Stimulated activated naive B cell treated with anti-CD40 and anti-IgM and Interleukin-4, amounts not matched to agents 10 μg/mL and 1 μg/mL and 100 μg/mL, for 72 hours (primary cell): ENCODE measurements at regions not wholly inside any gene's neighbourhood (a gene's known extent, or its start where the extent isn't known, plus 50 kb on each side); places are given as distances from the start of the nearest gene placed in this dataset.

Experiments used
- ATAC-seq, 2 donors: fragments of 150-1000 bp; cut with Tn5 transposase; replicated peaks; 2 replicates each; pipeline ENCODE4 v1.10.0; 2021; ENCODE audit warnings: moderate library complexity in 1 of 2
- DNase-seq: peaks from one replicate; pipeline ENCODE4 v3.0.0; 2021
- H3K27ac Mint-ChIP-seq: one replicate; pipeline ENCODE4 v1.8.0; 2022; ENCODE audit warnings: mild to moderate bottlenecking, mixed read lengths
- H3K27me3 Mint-ChIP-seq, 2 donors: one replicate each; pipeline ENCODE4 v1.8.0; 2022; ENCODE audit warnings: mixed read lengths in 2 of 2
- H3K36me3 Mint-ChIP-seq, 2 donors: one replicate each; pipeline ENCODE4 v1.8.0; 2022; ENCODE audit warnings: mixed read lengths in 2 of 2, mild to moderate bottlenecking in 1 of 2
- H3K4me1 Mint-ChIP-seq, 2 donors: one replicate each; pipeline ENCODE4 v1.8.0; 2022; ENCODE audit warnings: mixed read lengths in 2 of 2, mild to moderate bottlenecking in 1 of 2
- H3K4me3 Mint-ChIP-seq, 2 donors: one replicate each; pipeline ENCODE4 v1.8.0; 2022; ENCODE audit warnings: mild to moderate bottlenecking in 2 of 2, mixed read lengths in 2 of 2, moderate library complexity in 1 of 2
- H3K9me3 Mint-ChIP-seq, 2 donors: one replicate each; pipeline ENCODE4 v1.8.0; 2022; ENCODE audit warnings: mixed read lengths in 2 of 2, mild to moderate bottlenecking in 1 of 2

GRCh38 chr6:111972745-111973117 is 81.2 kb upstream of the CCN6 start:
- Mint-ChIP-seq H3K36me3 (no peaks in the 10 kb centered on the region), H3K4me1 (no peaks in the 10 kb centered on the region)

GRCh38 chr6:111973118-111973761 is 80.7 kb upstream of the CCN6 start:
- Mint-ChIP-seq H3K4me3 (no peak overlapping the region), H3K27ac (no peak overlapping the region), H3K9me3 (no peaks in the 10 kb centered on the region), H3K27me3 (peaks cover 13 to 17% of the 10 kb centered on the region in 2 donors), H3K4me1 (no peaks in the 10 kb centered on the region), H3K36me3 (no peaks in the 10 kb centered on the region)
- ATAC-seq: no peak
- no peak for DNase-seq

More at GRCh38 chr6:111972745-111973117, 81.2 kb upstream of the CCN6 start:
- no peaks in the 10 kb centered on the region for H3K9me3 Mint-ChIP-seq
- peaks cover 13 to 22% of the 10 kb centered on the region in 2 donors for H3K27me3 Mint-ChIP-seq
- no peak overlapping the region for H3K4me3 Mint-ChIP-seq
- ATAC-seq: no peak
- H3K27ac Mint-ChIP-seq: no peak overlapping the region
- no peak for DNase-seq

GRCh38 chr6:111973927-111974639 is 79.8 kb upstream of the CCN6 start:
- H3K4me3 Mint-ChIP-seq: no peak overlapping the region
- no peaks in the 10 kb centered on the region for H3K9me3 Mint-ChIP-seq
- peaks cover 13 to 24% of the 10 kb centered on the region in 2 donors for H3K27me3 Mint-ChIP-seq
- H3K27ac Mint-ChIP-seq: no peak overlapping the region
- no peaks in the 10 kb centered on the region for H3K4me1 Mint-ChIP-seq
- no peaks in the 10 kb centered on the region for H3K36me3 Mint-ChIP-seq
- no peak for DNase-seq
- ATAC-seq: no peak

- ATAC-seq: no peak
- H3K4me1 Mint-ChIP-seq: no peaks in the 10 kb centered on the region
Observed at GRCh38 chr6:111975466-111975865, 78.4 kb upstream of the CCN6 start.

GRCh38 chr6:111976139-111976538 is 77.8 kb upstream of the CCN6 start:
- H3K4me1 Mint-ChIP-seq: no peaks in the 10 kb centered on the region
- H3K36me3 Mint-ChIP-seq: no peaks in the 10 kb centered on the region
- H3K9me3 Mint-ChIP-seq: no peaks in the 10 kb centered on the region
- no peak overlapping the region for H3K4me3 Mint-ChIP-seq
- no peak for DNase-seq
- no peak for ATAC-seq
- no peak overlapping the region for H3K27ac Mint-ChIP-seq
- peaks cover 22 to 28% of the 10 kb centered on the region in 2 donors for H3K27me3 Mint-ChIP-seq

More at GRCh38 chr6:111975466-111975865, 78.4 kb upstream of the CCN6 start:
- H3K4me3 Mint-ChIP-seq: no peak overlapping the region
- no peaks in the 10 kb centered on the region for H3K9me3 Mint-ChIP-seq
- DNase-seq: no peak
- H3K27me3 Mint-ChIP-seq: peaks cover 22 to 28% of the 10 kb centered on the region in 2 donors
- H3K27ac Mint-ChIP-seq: no peak overlapping the region
- no peaks in the 10 kb centered on the region for H3K36me3 Mint-ChIP-seq

- no peak overlapping the region for H3K27ac Mint-ChIP-seq
- H3K9me3 Mint-ChIP-seq: no peaks in the 10 kb centered on the region
- DNase-seq (no peak), ATAC-seq (no peak)
- no peaks in the 10 kb centered on the region for H3K4me1 Mint-ChIP-seq
- H3K4me3 Mint-ChIP-seq: no peak overlapping the region
- peaks cover 22 to 24% of the 10 kb centered on the region in 2 donors for H3K27me3 Mint-ChIP-seq
- H3K36me3 Mint-ChIP-seq: no peaks in the 10 kb centered on the region
Observed at GRCh38 chr6:111978532-111979149, 75.3 kb upstream of the CCN6 start.

GRCh38 chr6:111979633-111980032 is 74.3 kb upstream of the CCN6 start:
- DNase-seq (no peak), ATAC-seq (no peak)

GRCh38 chr6:111980143-111980542 is 73.8 kb upstream of the CCN6 start:
- H3K36me3 Mint-ChIP-seq: no peaks in the 10 kb centered on the region
- H3K27ac Mint-ChIP-seq: no peak overlapping the region
- DNase-seq (no peak), ATAC-seq (no peak)
- H3K4me1 Mint-ChIP-seq: no peaks in the 10 kb centered on the region
- H3K9me3 Mint-ChIP-seq: no peaks in the 10 kb centered on the region
- no peak overlapping the region for H3K4me3 Mint-ChIP-seq
- peaks cover 17 to 24% of the 10 kb centered on the region in 2 donors for H3K27me3 Mint-ChIP-seq

More at GRCh38 chr6:111979633-111980032, 74.3 kb upstream of the CCN6 start:
- no peak overlapping the region for H3K27ac Mint-ChIP-seq
- H3K4me3 Mint-ChIP-seq: no peak overlapping the region
- peaks cover 20 to 24% of the 10 kb centered on the region in 2 donors for H3K27me3 Mint-ChIP-seq
- H3K36me3 Mint-ChIP-seq: no peaks in the 10 kb centered on the region
- H3K9me3 Mint-ChIP-seq: no peaks in the 10 kb centered on the region
- H3K4me1 Mint-ChIP-seq: no peaks in the 10 kb centered on the region

- Mint-ChIP-seq H3K4me1 (no peaks in the 10 kb centered on the region), H3K9me3 (no peaks in the 10 kb centered on the region), H3K27ac (no peak overlapping the region), H3K27me3 (peaks cover 15 to 23% of the 10 kb centered on the region in 2 donors), H3K36me3 (no peaks in the 10 kb centered on the region), H3K4me3 (no peak overlapping the region)
- DNase-seq: no peak
- no peak for ATAC-seq
Observed at GRCh38 chr6:111980971-111981840, 72.7 kb upstream of the CCN6 start.

- H3K27ac Mint-ChIP-seq: no peak overlapping the region
- H3K27me3 Mint-ChIP-seq: peaks cover 9 to 19% of the 10 kb centered on the region in 2 donors
- H3K4me1 Mint-ChIP-seq: no peaks in the 10 kb centered on the region
- H3K9me3 Mint-ChIP-seq: no peaks in the 10 kb centered on the region
- no peak overlapping the region for H3K4me3 Mint-ChIP-seq
- DNase-seq: no peak
- H3K36me3 Mint-ChIP-seq: no peaks in the 10 kb centered on the region
- ATAC-seq: no peak
Observed at GRCh38 chr6:111982681-111983080, 71.2 kb upstream of the CCN6 start.

GRCh38 chr6:111983193-111983592 is 70.7 kb upstream of the CCN6 start:
- no peak overlapping the region for H3K27ac Mint-ChIP-seq
- no peaks in the 10 kb centered on the region for H3K9me3 Mint-ChIP-seq
- no peaks in the 10 kb centered on the region for H3K4me1 Mint-ChIP-seq
- peaks cover 9 to 19% of the 10 kb centered on the region in 2 donors for H3K27me3 Mint-ChIP-seq
- ATAC-seq: no peak
- no peaks in the 10 kb centered on the region for H3K36me3 Mint-ChIP-seq
- no peak overlapping the region for H3K4me3 Mint-ChIP-seq
- DNase-seq: no peak

GRCh38 chr6:111984081-111984480 is 69.8 kb upstream of the CCN6 start:
- H3K27ac Mint-ChIP-seq: no peak overlapping the region
- H3K9me3 Mint-ChIP-seq: no peaks in the 10 kb centered on the region
- H3K36me3 Mint-ChIP-seq: no peaks in the 10 kb centered on the region
- H3K4me1 Mint-ChIP-seq: peaks cover 0 to 1% of the 10 kb centered on the region in 2 donors
- no peak overlapping the region for H3K4me3 Mint-ChIP-seq
- no peak for ATAC-seq
- DNase-seq: no peak
- peaks cover 9 to 12% of the 10 kb centered on the region in 2 donors for H3K27me3 Mint-ChIP-seq

- H3K27ac Mint-ChIP-seq: no peak overlapping the region
- H3K36me3 Mint-ChIP-seq: no peaks in the 10 kb centered on the region
- ATAC-seq (no peak), DNase-seq (no peak)
- H3K9me3 Mint-ChIP-seq: no peaks in the 10 kb centered on the region
- H3K4me1 Mint-ChIP-seq: peaks cover 5 to 7% of the 10 kb centered on the region in 2 donors
- peaks cover 4 to 7% of the 10 kb centered on the region in 2 donors for H3K27me3 Mint-ChIP-seq
- no peak overlapping the region for H3K4me3 Mint-ChIP-seq
Observed at GRCh38 chr6:111984516-111985201, 69.2 kb upstream of the CCN6 start.
